ENCODE measurements at regions not wholly inside any gene's neighbourhood (a gene's known extent, or its start where the extent isn't known, plus 50 kb on each side); places are given as distances from the start of the nearest gene placed in this dataset.

- no peak for TF ChIP-seq POLR2AphosphoS5 (IDR thresholded peaks at IDR 0.05)
- Histone ChIP-seq H3K4me3 (no peak overlapping the region), H3K4me1 (no peaks in the 10 kb centered on the region), H3K27ac (no peak overlapping the region), H3K36me3 (no peaks in the 10 kb centered on the region), H3K9me3 (no peaks in the 10 kb centered on the region), H3K27me3 (no peaks in the 10 kb centered on the region)
- peak in 1 of 2 donors; percentile 46 for DNase-seq (ENCODE audit: low spot score in 2 of 2)
- intact Hi-C loops (cut with DNase I; ENCODE audit: low total_unique reads) = no loop called here
These were observed 138.3 kb downstream of the CYP26A1 start for GRCh38 chr10:93211991-93212390.

GRCh38 chr10:93215312-93215711, 141.6 kb downstream of the CYP26A1 start:
- no peak overlapping the region for H3K4me3 ChIP-seq
- TF ChIP-seq POLR2AphosphoS5 (IDR thresholded peaks at IDR 0.05) (no peak), POLR2A (IDR thresholded peaks at IDR 0.05) (no peak), CTCF (IDR thresholded peaks at IDR 0.05) (no peak)
- H3K9me3 ChIP-seq = no peaks in the 10 kb centered on the region
- no peaks in the 10 kb centered on the region for H3K36me3 ChIP-seq
- H3K27me3 ChIP-seq = no peaks in the 10 kb centered on the region
- no peak overlapping the region for H3K27ac ChIP-seq
- intact Hi-C loops (cut with DNase I; ENCODE audit: low total_unique reads) = no loop called here
- no peaks in the 10 kb centered on the region for H3K4me1 ChIP-seq
- DNase-seq (ENCODE audit: low spot score in 2 of 2) = no peak

- intact Hi-C loops (cut with DNase I; ENCODE audit: low total_unique reads) = no loop called here
- no peak overlapping the region for H3K4me3 ChIP-seq
- no peaks in the 10 kb centered on the region for H3K4me1 ChIP-seq
- TF ChIP-seq CTCF (IDR thresholded peaks at IDR 0.05) (no peak), POLR2AphosphoS5 (IDR thresholded peaks at IDR 0.05) (no peak), POLR2A (IDR thresholded peaks at IDR 0.05) (no peak)
- DNase-seq (ENCODE audit: low spot score in 2 of 2) = no peak
- H3K36me3 ChIP-seq = no peaks in the 10 kb centered on the region
- H3K9me3 ChIP-seq = no peaks in the 10 kb centered on the region
- no peaks in the 10 kb centered on the region for H3K27me3 ChIP-seq
- no peak overlapping the region for H3K27ac ChIP-seq
These were observed 142.8 kb downstream of the CYP26A1 start for GRCh38 chr10:93216341-93216985.

GRCh38 chr10:93218386-93218785, 144.7 kb downstream of the CYP26A1 start:
- Histone ChIP-seq H3K27me3 (no peaks in the 10 kb centered on the region), H3K4me3 (no peak overlapping the region), H3K9me3 (no peaks in the 10 kb centered on the region), H3K27ac (no peak overlapping the region), H3K4me1 (no peaks in the 10 kb centered on the region), H3K36me3 (no peaks in the 10 kb centered on the region)
- TF ChIP-seq POLR2AphosphoS5 (IDR thresholded peaks at IDR 0.05) (no peak), POLR2A (IDR thresholded peaks at IDR 0.05) (no peak), CTCF (IDR thresholded peaks at IDR 0.05) (no peak)
- DNase-seq (ENCODE audit: low spot score in 2 of 2) = no peak
- intact Hi-C loops (cut with DNase I; ENCODE audit: low total_unique reads) = no loop called here

GRCh38 chr10:93219347-93219746, 145.7 kb downstream of the CYP26A1 start:
- H3K4me1 ChIP-seq = no peaks in the 10 kb centered on the region
- no peak for TF ChIP-seq POLR2A (IDR thresholded peaks at IDR 0.05)
- TF ChIP-seq CTCF (IDR thresholded peaks at IDR 0.05) = no peak
- no peak for TF ChIP-seq POLR2AphosphoS5 (IDR thresholded peaks at IDR 0.05)
- no peak overlapping the region for H3K4me3 ChIP-seq
- no peaks in the 10 kb centered on the region for H3K9me3 ChIP-seq
- DNase-seq (ENCODE audit: low spot score in 2 of 2) = no peak
- intact Hi-C loops (cut with DNase I; ENCODE audit: low total_unique reads) = no loop called here
- H3K27ac ChIP-seq = no peak overlapping the region
- H3K27me3 ChIP-seq = no peaks in the 10 kb centered on the region
- H3K36me3 ChIP-seq = no peaks in the 10 kb centered on the region

Measured in breast epithelium (tissue), 4 donors.